Activated CD8-positive, alpha-beta memory T cell treated with anti-CD3 and anti-CD28 coated beads for 48 hours (primary cell): ENCODE measurements at regions not wholly inside any gene's neighbourhood (a gene's known extent, or its start where the extent isn't known, plus 50 kb on each side); places are given as distances from the start of the nearest gene placed in this dataset.

ENCODE experiments used
- DNase-seq, 3 experiments: peaks; one replicate each; pipeline ENCODE4 v3.0.0-alpha.2; 2020; ENCODE audit warnings: low read depth in 2 of 3, low spot score in 2 of 3

DNA sequence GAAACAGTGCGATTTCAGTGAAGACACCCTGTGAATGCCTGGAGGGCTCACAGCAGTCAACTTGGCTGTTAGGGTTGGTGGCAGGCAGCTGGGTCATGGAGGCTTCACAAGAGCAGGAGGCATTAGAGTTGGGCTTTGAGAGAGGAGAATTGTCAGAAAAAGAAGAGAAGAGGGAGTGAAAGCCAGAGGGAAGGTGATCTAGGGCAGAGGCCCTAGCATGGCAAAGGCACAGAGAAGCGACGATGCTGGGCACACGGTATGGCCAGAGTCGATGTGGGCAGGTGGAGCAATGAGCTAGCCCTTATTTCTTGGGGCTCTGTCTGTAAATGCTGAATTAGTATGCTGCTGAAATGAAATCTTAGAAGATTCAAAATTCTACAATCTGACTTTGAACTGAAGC is 52.6 kb upstream of the OLFM4 start:
- no peak for DNase-seq

DNA sequence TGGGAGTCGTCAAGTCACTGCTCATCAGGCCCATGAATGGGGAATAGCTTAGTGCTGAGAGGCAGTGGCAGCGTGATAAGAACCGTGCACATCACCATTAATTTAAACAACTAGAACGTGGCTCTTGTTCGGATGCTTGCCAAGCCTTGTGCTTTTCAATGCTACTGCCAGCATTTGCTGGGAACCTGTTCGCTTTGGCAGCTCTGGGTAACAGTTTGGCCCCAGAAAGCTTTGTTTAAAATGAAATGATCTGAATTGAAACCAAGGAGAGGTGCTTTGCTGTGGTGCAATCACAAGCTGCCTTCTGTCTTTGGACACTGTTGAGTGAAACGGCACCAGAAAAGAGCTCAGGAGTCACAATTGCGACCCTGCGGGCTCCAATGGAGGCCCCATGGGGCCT is 53.5 kb upstream of the OLFM4 start:
- no peak for DNase-seq

DNA sequence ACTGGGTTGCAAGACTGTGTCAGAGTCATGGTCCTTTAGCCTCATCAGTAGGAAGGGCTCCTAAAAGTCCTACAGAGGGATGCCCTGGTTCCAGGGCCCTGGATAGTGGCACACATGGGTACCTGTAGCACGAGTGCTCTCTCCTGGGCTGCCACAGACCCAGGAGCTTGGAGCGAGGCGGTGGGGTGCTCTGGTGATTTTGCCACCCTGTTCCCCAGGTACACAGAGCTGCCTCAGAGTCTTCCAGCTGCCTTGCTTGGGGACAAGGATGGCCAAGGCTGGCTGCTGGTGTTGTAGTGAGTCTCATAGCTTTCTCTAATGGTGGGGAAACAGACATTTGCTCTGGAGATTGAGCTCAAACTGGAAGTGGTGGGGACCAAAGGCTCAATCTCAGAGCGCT is 53.9 kb upstream of the OLFM4 start:
- no peak for DNase-seq

DNA sequence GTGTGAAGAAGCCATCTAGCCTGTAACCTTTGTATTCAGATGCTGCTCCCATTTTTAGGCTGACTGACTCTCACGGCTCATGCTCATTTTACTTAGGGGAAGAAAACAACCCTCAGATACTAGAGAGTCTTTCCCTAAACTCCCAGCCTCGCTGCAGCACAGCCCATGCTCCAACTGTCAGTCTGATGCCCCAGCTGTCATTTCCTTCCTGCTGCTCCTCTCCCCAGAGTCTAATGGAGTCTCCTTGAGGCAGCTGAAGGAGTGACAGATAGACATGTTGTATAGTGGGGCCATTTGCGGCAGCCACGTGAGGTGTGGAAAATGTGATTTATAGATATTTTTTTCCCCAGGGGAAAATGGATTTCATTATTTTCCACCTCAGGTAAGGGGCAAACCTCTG is 59.2 kb upstream of the OLFM4 start:
- DNase-seq: no peak

DNA sequence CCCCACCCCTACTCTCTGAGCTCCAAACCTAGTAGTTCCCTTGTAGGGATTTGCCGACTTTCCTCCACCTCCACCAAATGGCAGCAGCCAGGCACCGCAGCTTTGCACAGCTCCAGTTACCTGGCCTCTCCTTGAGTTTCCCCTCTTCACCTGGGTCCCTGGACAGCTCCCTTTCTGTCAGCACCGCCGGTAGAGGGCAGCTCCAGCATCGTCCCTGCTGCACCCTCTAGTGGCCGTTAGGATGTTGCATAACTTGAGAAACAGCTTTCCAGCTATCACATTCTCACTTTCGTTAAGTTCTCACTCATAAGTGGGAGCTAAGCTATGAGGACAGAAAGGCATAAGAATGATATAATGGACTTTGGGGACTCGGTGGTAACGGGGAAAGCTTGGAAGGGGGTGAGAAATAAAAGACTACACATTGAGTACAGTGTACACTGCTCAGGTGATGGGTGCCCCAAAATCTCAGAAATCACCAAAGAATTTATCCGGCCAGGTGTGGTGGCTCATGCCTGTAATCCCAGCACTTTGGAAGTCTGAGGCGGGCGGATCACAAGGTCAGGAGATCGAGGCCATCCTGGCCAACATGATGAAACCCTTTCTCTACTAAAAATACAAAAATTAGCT is 60.4 kb upstream of the OLFM4 start:
- DNase-seq: peak; percentile 14 to 26 (median 24)

DNA sequence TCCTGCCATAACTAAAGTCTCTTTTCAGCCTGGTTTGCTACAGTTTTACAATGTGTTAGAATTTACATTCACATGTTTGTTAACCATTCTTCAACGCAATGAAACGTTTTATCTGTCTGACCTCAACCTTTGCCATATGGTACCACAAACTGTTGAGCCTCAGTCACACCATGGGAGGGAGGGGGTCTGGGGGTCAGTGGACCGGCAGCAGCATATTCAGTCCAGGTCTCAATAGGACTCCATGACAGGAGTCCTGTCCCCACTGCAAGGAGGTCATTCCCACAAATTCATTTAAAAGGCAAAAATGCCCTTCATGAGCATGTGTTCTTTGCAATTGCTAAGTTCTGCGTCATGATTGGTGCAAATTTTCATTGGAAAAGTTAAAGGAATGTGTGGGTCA is 66.6 kb upstream of the OLFM4 start:
- DNase-seq: no peak

DNA sequence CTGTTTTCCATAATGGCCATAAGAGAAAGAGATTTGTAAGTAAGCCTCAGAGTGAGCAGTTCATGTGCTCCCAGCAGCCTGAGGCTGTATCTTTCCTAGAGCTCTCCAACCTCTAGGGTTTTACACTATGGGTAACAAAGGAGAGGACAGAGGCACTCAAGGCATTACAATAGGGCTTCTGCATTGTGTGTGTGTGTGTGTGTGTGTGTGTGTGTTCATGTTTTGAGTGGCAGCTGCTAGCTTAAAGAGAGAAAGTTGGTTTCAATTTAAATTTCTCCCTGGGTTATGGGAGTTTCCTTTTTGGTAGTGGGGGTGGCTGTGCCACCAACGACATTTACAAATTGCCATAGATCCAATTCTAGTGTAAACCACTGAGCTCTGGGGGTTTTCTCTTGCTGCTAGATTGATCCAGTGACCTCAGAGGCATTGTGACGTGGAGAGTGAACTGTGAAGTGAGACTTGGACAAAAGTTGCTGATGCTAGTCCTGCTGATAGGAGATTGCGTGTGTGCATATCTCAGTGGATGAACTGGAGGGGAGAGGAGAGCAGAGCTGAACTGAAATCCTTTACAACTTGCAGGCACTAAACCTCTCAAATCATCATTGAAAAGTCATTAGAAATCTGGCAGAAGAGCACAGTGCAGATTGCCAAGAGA is 67.2 kb upstream of the OLFM4 start:
- no peak for DNase-seq

DNA sequence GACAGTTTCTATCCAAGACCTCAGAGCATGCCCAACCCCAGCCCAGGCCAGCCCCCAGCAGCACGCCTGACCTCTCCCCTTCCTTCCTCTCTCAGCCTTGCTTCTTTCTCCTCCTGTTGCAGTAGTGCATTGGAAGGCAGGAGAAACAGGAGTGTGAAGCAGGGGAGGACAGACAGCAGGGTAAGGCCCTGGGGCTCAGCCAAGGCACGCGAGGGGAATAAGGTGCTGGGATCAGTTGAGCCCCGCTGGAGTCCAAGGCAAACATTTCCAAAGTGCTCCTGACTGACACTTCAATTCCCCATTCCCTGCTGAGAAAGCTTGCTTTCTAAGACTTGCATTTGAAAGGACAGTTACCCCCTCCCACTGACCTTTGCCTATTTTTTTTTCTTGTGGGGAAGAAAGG is 73.1 kb upstream of the OLFM4 start:
- no peak for DNase-seq

DNA sequence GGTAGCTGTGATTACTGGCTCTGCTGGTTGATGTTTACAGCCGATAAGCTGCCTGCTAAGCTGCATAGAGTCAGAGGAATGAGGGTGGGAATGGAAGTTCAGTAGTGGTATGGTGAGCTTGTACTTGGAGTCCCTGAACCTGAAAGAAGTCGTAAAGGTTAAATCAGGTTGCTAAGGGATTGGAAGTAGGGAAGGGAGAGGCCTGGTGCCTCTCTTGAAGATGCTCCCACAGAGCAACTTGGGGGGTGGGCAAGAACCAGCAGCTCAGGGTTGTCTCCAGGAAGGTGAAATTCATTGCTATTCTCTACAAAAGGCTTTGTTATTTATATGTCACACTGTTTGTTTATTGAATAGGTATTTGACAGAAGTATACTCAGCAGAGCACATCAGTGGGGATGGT is 73.8 kb upstream of the OLFM4 start:
- DNase-seq: no peak

DNA sequence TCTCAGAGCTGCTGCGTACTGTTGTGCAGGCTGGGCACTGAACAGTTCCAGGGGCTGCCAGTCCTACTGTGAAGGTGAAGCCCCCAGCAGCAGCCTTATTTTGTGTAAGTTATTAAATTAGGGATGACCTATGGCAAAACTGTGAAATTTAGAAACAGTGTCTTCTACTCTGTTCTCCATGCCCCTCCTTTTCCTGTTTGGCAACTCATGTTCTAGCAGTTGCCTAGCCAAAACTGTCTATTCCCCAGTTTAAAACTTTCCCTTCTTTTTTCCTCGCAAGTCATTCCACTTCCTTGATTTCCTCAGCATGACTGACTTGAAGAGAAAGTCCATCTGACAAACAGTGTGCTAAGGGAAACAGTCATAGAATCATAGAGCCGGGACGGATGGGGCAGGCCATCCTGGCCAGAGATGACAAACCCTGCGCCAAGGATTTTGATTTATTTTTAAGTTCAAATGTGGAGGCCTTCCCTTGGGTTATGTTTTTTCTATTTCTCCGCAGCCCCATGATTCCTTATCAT is 78.1 kb upstream of the OLFM4 start:
- no peak for DNase-seq

DNA sequence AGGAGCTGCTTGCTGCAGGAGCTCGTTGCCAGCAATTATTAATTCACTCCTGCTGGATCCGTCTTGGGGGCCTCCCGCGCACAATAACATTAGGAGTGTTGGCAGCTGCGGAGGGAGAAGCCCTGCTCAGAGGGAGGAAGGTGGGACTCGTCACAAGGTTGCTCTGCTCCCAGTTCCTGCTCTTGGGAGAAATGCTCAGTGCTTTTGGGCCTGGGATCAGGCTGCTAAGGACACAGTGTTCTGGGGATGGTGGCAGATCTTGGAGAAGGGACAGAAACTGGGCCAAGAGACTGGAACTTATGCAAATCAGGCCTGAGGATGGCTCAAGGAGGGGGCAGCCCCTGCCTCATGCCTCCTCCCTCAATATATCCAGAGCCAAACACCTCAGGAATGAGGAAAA is 78.9 kb upstream of the OLFM4 start:
- no peak for DNase-seq

DNA sequence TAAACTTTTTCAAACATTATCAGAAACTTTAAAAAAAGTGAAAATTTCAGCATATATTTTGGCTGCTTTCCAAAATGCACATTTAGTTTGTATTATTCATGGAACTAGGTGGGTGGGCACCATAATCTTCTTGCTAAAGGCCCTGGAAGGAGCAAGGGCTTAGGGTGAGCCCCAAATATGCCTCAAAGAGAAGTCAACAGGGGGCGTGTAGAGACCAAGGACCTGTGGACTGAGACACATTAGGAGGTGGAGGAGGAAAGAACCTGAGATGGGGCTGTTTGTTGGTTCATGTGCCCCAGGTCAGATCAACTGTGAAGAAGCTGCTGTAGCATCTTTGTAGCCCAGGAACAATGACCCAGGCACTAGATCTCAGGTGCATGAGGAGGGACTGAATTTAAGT is 79.6 kb upstream of the OLFM4 start:
- no peak for DNase-seq

DNA sequence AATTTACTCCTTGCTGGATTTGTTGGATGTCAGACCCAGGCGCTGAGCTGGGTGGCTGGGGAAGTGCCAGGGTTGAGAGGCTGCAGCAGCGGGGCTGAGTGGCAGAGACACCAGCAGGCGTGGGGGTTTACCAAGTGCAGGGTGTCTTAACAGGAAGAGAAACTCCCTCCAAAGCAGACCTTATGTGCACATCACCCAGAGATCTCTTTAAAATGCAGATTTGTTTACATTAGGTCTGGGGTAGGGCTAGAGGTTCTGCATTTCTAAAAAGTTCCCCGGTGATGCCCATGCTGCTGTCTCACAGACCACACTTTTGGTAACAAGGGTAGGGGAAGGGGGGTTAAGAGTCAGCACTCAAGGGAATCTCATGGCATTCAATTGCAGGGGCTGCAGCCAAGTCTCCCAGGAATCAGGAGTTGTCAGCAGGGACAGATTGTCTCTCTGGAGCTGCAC is 80.7 kb upstream of the OLFM4 start:
- DNase-seq: no peak

DNA sequence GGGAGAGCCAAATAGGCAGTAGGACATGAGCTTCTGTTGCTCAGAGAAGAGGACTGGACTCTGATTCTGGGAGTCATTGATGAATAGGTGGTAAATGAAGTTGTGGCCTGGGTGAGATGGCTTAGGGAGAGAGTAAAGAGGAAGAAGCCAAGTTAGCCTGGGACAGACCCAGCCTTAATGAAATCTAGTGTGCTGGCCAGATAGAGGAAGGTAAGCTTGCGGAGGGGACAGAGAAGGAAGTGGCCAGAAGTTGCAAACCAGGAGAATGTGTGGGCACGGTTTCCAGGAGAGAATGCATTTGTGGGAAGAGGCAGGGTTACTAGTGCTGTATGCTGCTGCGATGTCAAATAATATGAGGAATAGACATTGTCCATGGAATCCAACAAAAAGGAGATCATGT is 83.3 kb upstream of the OLFM4 start:
- no peak for DNase-seq

DNA sequence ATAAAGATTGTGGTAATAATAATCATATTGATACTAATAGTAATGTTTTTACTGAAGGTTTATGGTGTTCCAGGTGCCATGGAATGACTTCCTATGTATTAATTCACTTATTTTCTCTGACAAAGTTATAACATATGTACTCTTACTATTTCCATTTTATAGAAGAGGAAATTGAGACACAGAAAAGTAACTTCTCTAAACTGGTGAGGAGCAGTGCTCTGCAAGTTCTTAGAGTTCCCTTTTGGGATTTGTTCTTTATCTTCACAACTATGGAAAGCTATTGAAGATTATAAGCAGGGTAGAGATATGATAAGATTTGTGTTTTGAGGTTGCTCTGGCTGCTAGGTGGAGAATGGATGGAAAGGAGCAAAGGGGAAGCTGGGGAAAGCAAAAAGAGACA is 83.9 kb upstream of the OLFM4 start:
- DNase-seq: no peak

DNA sequence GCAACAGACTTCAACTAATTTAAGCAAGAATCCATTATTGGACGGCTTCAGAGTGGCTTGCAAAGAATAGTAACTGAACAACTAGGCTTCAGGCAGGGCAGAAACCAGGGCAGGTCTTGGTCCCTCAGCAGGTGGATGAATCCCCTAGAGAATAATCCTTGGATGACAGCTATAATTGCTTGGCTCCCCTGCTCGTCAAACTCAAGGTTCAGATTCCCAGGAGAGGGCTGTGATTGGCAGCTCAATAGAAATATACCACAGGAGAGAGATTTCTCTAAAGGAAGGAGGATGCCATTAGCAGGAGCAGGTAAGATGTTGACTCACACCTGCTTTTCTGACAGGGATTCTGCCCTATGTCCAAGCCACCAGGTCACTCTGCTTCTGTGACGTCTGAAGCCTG is 89.6 kb upstream of the PCDH8 start:
- no peak for DNase-seq

DNA sequence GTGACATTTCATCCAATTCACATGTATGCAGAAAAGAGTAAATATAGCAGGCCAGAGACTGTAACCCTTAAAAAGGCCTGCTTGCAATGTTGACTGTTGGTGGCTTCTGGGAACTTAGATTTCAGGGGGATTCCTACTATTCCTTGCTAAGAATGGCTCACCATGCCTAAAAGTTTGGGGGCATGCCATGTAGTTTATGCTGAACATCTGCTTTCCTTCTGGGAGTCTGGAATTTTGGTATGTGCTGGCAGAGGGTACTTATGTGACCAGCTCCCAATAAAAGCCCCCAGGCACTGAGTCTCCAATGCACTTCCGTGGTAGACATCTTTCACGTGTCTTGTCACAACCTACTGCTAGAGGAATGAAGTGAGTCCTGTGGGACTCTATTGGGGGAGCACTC is 88.4 kb upstream of the PCDH8 start:
- DNase-seq: no peak

DNA sequence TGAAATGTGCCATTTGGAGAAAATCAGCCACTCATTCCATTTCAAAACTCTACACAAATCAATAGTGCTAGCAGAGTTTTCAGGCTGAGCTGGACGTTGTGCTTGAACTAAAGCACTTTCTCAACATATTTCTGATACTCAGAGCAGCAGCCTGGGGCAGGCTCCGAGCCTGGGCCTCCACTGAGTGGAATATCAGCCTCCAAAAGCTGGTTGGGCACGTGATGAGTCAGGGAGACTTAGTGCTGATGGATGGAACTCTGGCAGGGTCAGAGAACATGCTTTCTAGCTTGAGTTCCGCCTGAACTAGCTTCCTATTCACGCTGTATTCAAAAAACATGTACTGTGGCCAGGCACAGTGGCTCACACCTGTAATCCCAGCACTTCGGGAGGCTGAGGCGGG is 85.8 kb upstream of the PCDH8 start:
- DNase-seq: no peak

DNA sequence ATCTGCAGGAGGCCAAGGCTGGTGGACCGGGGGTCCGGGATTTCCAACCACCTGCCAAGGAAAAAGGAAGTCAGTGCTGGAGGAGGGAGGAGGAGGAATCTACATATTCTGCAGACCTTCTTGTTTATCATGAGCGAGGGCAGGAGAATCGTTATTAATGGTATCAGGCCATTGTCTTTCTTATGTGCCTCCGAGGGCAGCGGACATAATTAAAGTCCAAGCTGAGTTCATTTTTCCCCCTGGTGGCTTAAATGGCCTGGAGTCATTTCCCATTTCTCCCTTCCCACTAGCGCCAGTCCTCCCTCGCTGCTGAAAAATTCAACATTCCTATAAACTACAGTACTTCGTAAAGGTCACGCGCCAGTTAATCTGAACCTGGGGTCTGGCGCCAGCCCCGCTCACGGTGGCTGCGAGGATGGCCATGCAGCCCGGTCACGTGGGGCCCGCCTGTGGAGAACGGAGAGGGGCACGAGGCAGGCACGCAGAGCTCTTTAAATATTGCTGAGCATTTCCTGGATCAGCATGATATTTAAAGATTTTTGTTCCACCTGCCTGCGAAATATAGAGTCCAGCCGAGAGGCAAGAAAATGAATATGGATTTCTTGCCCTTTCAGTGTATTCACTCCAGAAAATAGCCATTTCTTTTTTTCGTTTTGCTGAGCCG is 85.2 kb upstream of the PCDH8 start:
- DNase-seq: no peak

DNA sequence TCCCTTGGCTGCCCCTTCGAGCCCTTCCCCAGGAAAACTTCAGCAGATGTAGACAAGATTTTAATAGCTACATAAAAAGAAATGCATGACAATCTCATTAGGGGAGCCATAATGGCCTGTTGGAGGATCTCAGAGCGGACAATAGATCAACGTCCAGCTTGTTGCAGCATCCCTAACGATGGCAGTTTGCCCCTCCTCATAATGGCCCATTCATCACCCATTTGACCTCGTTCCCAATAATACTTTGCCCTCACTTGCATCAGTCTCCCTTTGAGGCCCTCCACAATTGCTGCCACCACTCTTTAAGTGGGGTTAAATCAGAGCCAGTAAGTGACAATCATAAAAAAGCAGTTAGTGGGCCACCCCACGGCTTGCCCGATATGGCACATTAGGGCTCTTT is 84.7 kb upstream of the PCDH8 start:
- DNase-seq: no peak

DNA sequence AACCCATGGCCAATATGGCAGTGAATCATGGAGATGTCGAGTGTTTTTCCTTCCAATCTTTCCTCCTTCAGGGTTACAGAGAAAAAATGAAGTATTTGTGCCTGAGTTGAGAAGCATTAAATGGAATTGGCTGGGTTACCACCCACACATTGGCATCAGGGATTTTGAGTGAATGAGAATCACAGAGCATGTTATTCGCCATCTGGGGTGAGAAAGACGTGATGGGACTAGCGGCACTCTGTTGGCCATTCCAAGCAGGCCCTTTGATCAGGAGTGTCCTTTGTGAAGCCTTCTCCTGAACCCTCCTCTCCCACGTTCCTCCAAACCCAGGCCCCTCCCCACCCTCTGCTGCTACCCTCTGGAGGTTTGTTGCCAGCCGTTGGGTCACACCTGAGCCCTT is 84.2 kb upstream of the PCDH8 start:
- DNase-seq: no peak
